Upper lobe of left lung (tissue), 4 donors: ENCODE measurements at regions not wholly inside any gene's neighbourhood (a gene's known extent, or its start where the extent isn't known, plus 50 kb on each side); places are given as distances from the start of the nearest gene placed in this dataset.
"Not testable (repeated sequence)": the region's sequence is repeated elsewhere in the genome, so short reads cannot be mapped to it uniquely, and the experiment has no call there.

Experiments used
- CTCF ChIP-seq, 6 experiments: fragments of 450-650 bp in 4 of 6; fragments of 200-600 bp in 2 of 6; sonication (generic) in 2 of 6; IDR thresholded peaks; one replicate each; pipeline ENCODE4 v1.5.1; 2016 to 2019; ENCODE audit warnings: antibody characterized with exemption in 6 of 6
- EP300 ChIP-seq, 4 donors: sonication (generic); formaldehyde crosslinking; IDR thresholded peaks; one replicate each; pipeline ENCODE4 v1.5.1; 2017; ENCODE audit warnings: antibody characterized with exemption in 4 of 4, control low read depth in 2 of 4
- POLR2A ChIP-seq, 4 donors: fragments of 450-650 bp; IDR thresholded peaks; one replicate each; pipeline ENCODE4 v1.5.1; 2016 to 2017; ENCODE audit warnings: antibody characterized with exemption in 4 of 4, mild to moderate bottlenecking in 2 of 4

GRCh38 chr4:9532863-9533192 lies 88.6 kb downstream of the DEFB131A start:
- TF ChIP-seq POLR2A, CTCF, EP300 (IDR thresholded peaks at IDR 0.05): not testable (repeated sequence)
